SK-MEL-5 (cell line): ENCODE measurements at regions not wholly inside any gene's neighbourhood (a gene's known extent, or its start where the extent isn't known, plus 50 kb on each side); places are given as distances from the start of the nearest gene placed in this dataset.

Source experiments
- DNase-seq: peaks from one replicate; pipeline ENCODE4 v3.0.0-alpha.2; 2016; ENCODE audit warnings: low read depth, low spot score
- in situ Hi-C: cut with HindIII; loops from 2 replicates; pipeline ENCODE4 v1.10.0; 2016; ENCODE audit warnings: low sequenced_read_pairs, high pct_unique_total_duplicates, low pct_unique_long_range_greater_than_20kb

GRCh38 chr7:84549409-84549808 is 354.8 kb upstream of the SEMA3A start:
- no peak for DNase-seq

GRCh38 chr7:84548366-84549365 is 354.1 kb upstream of the SEMA3A start:
- in situ Hi-C loops = no loop called here
- DNase-seq = no peak

More at GRCh38 chr7:84549409-84549808, 354.8 kb upstream of the SEMA3A start:
- in situ Hi-C loops = no loop called here

- in situ Hi-C loops = no loop called here
- DNase-seq = no peak
Measured at GRCh38 chr7:84547331-84547730, 352.7 kb upstream of the SEMA3A start.

- in situ Hi-C loops = no loop called here
- no peak for DNase-seq
Measured at GRCh38 chr7:84546403-84546802, 351.8 kb upstream of the SEMA3A start.

DNA sequence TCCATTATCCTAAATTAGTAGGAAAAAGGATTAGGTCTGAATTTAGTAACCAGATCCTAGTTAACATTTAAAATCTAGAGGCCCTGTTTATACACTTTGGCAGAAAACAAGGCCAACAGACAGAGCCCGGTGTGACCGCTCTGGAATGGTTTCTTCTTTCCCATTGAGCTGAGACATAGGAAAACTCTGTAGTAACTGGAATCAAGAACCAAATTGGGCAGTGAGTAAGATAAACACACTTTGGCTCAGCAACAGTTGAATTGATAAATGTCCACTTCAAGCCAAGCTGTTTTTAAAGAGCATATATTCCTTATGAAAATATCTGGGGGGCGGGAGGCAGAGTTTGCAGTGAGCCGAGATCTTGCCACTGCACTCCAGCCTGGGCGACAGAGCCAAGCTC is 343.7 kb upstream of the SEMA3A start:
- DNase-seq = no peak
- in situ Hi-C loops = no loop called here

DNA sequence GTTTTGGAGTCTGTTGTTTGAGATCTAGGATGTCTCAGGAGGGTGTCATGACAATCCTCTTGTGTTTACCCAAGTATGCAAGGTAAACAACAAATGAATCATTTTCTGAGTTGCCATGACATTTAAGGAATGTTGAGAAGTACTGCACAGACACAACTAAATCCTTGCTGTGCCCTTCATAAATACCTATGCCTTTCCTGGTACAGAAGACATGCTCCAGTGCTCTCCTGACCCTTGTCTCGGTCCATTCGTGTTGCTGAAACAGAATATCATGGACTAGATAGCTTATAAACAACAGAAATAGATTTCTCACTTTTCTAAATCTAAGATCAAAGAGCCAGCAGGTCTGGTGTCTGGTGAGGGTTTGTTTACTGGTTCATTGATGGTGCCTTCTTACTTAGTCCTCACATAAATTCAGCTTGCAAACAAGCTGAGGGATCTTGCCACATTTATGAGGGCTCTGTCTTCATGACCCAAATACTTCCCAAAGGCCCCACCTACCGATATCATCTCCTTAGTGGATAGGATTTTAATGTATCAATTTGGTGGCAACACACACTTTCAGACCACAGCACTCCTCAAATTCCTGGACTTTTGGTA is 341.8 kb upstream of the SEMA3A start:
- no peak for DNase-seq
- in situ Hi-C loops = no loop called here

DNA sequence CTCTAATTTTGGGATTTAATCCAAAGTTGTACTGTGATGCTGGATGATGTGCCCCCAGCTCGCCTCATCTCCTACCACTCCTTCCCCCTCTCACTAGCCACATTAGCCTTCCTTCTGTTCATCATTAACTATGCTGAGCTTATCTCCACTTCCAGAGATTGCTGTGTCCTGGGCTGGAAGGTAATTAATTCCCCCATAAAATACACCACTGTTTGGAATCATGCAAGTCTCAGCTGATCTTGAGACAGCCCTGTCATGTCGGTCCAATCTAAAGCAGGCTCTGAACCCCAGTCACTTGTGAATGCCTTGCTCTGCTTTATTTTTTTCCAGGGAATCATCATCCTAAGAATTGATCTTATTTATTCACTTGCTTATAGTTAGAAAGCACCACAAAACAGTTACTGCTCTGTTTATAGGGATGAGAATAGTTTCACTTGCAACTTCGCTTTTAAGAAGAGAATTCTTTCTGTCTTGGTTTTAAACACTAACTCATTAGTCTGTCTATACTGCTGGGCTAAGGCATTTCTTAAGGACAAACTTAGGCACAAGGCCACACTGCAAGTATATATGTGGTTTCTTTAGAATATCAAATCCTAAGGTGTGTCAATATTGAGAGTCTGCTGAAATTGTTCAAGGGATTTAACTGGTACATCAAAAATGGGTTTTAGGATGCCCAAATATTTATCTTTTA is 341.1 kb upstream of the SEMA3A start:
- DNase-seq = peak; percentile 19

GRCh38 chr7:84533182-84533581 is 338.6 kb upstream of the SEMA3A start:
- DNase-seq = no peak
- in situ Hi-C loops = no loop called here

More for the DNA sequence above, 341.1 kb upstream of the SEMA3A start:
- in situ Hi-C loops = no loop called here

GRCh38 chr7:84532196-84532595 is 337.6 kb upstream of the SEMA3A start:
- DNase-seq = no peak
- in situ Hi-C loops = no loop called here

DNA sequence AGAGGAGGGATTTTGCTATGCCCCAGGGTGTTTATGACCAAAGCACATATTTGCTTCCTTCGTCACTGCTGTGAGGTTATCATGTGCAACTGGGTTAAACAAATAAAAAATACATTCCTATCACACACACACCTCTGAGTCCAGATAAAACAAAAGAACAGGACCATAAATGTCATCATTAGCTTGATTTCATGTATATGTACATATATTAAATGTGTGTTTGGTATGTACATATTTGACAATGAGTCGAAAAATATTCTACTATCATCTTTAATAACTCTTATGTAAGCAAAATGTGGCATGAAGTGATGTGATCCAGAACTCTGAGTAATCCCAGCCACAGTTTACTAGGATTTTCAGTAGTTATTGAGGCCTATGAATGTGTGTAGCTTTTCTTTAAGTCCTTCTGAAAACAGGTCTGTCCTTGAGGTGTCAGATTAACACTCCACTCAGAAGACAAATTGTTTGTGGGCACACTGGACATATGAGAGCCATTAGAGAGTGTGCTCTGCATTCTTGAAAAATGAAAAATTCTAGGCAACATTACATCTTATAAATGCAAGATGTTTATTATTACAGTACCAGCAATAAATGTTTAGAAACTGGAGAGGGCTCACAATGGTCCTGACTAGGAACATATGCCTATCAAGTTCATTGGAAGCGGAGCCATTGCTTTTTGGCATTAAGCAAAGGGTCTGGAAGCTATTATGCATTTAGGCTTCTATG is 335.1 kb upstream of the SEMA3A start:
- DNase-seq = peak; percentile 38
- in situ Hi-C loops = no loop called here

GRCh38 chr7:84528756-84529479 is 334.3 kb upstream of the SEMA3A start:
- in situ Hi-C loops = no loop called here
- DNase-seq = no peak

DNA sequence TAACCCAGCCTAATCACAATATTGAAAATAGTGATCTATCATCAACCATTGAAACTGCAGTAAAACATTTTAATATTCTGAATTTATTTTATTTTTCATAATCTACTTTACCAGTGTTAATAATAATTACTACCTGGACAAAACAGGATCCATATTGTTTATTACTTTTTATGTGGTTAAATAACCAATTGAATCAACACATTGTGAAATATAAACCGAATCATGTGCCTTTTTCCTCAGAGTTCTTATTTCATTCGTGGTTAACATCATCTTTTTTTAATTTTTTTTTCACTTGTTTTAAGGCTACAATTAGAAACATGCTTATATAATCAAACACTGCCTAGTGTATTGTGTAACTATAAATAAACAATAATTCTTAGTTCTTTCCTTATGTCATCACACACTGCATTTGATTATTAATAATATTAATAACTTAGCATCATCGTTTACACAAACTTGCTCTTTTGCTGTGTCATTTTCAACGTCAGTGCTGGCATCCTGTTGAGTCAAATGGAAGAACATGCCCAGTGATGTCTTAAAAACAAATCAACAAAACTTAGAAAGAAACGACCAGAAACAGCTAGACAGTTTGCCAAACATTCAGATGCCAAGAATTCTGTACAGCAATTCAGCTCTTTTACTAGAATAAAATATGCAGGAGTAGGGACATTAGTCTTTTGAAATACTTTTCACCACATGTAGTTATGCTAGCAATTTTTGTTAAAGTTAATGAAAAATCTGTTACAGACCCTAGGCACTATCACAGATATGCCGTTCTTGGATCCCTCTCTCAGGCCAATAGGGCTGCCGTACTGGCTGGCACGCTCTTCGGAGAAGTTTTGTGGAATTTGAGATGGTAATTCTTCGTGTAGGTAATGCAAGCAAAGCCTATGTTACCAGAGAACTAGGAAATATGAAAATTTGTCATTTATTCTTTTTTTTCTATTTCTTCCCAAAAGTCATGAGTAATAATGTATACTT is 330.4 kb upstream of the SEMA3A start:
- in situ Hi-C loops = no loop called here
- peak; percentile 16 for DNase-seq

DNA sequence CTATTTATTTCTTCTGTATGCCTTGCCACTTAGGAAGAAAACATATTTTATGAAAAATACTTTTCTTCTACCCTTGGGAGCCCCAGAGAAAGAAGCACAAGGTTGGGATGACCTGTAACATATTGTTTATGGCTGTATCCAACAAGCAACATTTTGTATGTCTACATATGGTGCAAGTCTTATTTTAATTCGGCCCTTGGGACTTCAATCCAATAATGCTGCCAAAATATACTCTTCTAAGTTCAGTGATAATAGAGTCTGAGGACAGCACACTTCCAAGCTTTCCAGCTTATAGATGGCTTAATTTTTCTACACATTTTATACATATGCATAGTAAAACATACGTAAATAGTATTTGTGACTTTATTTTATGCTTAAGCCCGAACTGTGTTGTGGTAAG is 318.5 kb upstream of the SEMA3A start:
- in situ Hi-C loops = no loop called here

DNA sequence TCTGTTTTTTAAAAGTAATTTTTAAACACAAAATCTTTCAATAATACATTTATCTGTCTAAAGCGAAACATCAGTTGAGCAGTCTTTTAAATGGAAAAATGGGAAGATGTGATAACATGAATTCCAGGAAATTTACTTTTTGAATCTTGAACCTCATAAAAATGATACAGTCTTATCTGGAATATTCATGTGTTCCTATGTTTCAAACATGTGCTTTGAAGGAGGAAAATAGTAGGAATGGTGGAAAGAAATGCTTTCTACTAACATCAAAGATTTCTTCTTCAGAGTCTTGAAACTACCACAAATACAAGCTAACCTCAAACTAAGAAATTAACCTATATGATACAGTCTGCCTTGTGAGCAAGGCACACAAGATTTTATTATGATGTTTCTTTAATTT is 317.5 kb upstream of the SEMA3A start:
- in situ Hi-C loops = no loop called here
- no peak for DNase-seq

More for the DNA sequence above, 318.5 kb upstream of the SEMA3A start:
- no peak for DNase-seq

GRCh38 chr7:84510505-84510904 is 315.9 kb upstream of the SEMA3A start:
- DNase-seq = no peak
- in situ Hi-C loops = no loop called here

DNA sequence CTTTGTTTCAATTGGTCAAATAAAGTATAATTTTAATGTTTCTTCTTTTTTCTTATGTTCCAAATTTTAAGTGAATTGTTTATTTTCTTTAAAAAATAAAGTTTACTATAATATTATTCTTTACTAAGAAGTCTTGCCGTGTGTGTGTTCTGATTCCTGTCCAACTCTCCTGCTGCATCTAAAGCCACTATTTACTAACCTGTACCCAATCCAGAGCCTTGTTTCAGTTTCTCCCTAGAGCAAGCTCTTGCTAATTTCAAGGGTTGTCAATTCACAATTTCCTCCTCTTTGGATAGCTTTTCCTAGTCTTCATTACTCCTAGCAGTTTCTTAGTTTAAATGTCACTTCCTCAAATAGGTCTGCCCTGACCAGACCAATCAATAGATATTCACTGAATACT is 314.9 kb upstream of the SEMA3A start:
- no peak for DNase-seq
- in situ Hi-C loops = no loop called here
